ENCODE measurements at regions not wholly inside any gene's neighbourhood (a gene's known extent, or its start where the extent isn't known, plus 50 kb on each side); places are given as distances from the start of the nearest gene placed in this dataset.

- intact Hi-C loops (cut with micrococcal nuclease; ENCODE audit: unreplicated experiment), result no loop called here
- no peak overlapping the region for H3K27ac Mint-ChIP-seq (ENCODE audit: unreplicated experiment)
- no peak for DNase-seq
- H3K4me1 Mint-ChIP-seq (ENCODE audit: low read depth, unreplicated experiment), result peaks cover 7% of the 10 kb centered on the region
- no peak overlapping the region for H3K4me3 Mint-ChIP-seq (ENCODE audit: unreplicated experiment)
- no peaks in the 10 kb centered on the region for H3K4me1 ChIP-seq
- no peaks in the 10 kb centered on the region for H3K36me3 Mint-ChIP-seq (ENCODE audit: insufficient read depth, unreplicated experiment)
- no peaks in the 10 kb centered on the region for H3K9me3 Mint-ChIP-seq (ENCODE audit: unreplicated experiment)
- no peaks in the 10 kb centered on the region for H3K27me3 ChIP-seq (replicated peaks; ENCODE audit: control insufficient read depth, insufficient read depth, low read length)
- no peak overlapping the region for H3K4me3 ChIP-seq (ENCODE audit: low read depth, low read length)
- no peaks in the 10 kb centered on the region for H3K36me3 ChIP-seq (ENCODE audit: control insufficient read depth, insufficient read depth, low read length)
- POLR2A ChIA-PET, result no interaction called here
- BruUV-seq (replicated peaks), result no TSS peak
- TF ChIP-seq CTCF (IDR thresholded peaks at IDR 0.05; ENCODE audit: insufficient read depth in 1 of 2, low read depth in 1 of 2, low read length in 1 of 2, severe bottlenecking in 1 of 2, unreplicated experiment in 1 of 2), result no peak
- 0 out of 2 replicates have a peak, but pooled peaks cover 5% of the 10 kb centered on the region for H3K9me3 ChIP-seq
- CTCF ChIA-PET, result interaction anchor here (0.9 kb wide), 1 partner anchor 9 kb away, joined by 4 read pairs; no protein-coding TSS in a partner anchor
- peaks cover 16% of the 10 kb centered on the region for H3K27me3 Mint-ChIP-seq (ENCODE audit: insufficient read depth, unreplicated experiment)
Measured at GRCh38 chr21:32135401-32136363, 143.2 kb downstream of the MIS18A start.

- ChIA-PET POLR2A (no interaction called here), CTCF (no interaction called here)
- no peak overlapping the region for H3K27ac Mint-ChIP-seq (ENCODE audit: unreplicated experiment)
- no peaks in the 10 kb centered on the region for H3K36me3 Mint-ChIP-seq (ENCODE audit: insufficient read depth, unreplicated experiment)
- TF ChIP-seq CTCF (IDR thresholded peaks at IDR 0.05; ENCODE audit: insufficient read depth in 1 of 2, low read depth in 1 of 2, low read length in 1 of 2, severe bottlenecking in 1 of 2, unreplicated experiment in 1 of 2), result no peak
- H3K9me3 ChIP-seq, result 0 out of 2 replicates have a peak, but pooled peaks cover 5% of the 10 kb centered on the region
- H3K27me3 ChIP-seq (replicated peaks; ENCODE audit: control insufficient read depth, insufficient read depth, low read length), result no peaks in the 10 kb centered on the region
- peaks cover 16% of the 10 kb centered on the region for H3K27me3 Mint-ChIP-seq (ENCODE audit: insufficient read depth, unreplicated experiment)
- no peaks in the 10 kb centered on the region for H3K36me3 ChIP-seq (ENCODE audit: control insufficient read depth, insufficient read depth, low read length)
- intact Hi-C loops (cut with micrococcal nuclease; ENCODE audit: unreplicated experiment), result no loop called here
- no TSS peak for BruUV-seq (replicated peaks)
- H3K4me3 Mint-ChIP-seq (ENCODE audit: unreplicated experiment), result no peak overlapping the region
- no peaks in the 10 kb centered on the region for H3K4me1 ChIP-seq
- no peaks in the 10 kb centered on the region for H3K9me3 Mint-ChIP-seq (ENCODE audit: unreplicated experiment)
- no peak overlapping the region for H3K4me3 ChIP-seq (ENCODE audit: low read depth, low read length)
- no peak for DNase-seq
- peaks cover 7% of the 10 kb centered on the region for H3K4me1 Mint-ChIP-seq (ENCODE audit: low read depth, unreplicated experiment)
Measured at GRCh38 chr21:32134441-32135130, 144.3 kb downstream of the MIS18A start.

- intact Hi-C loops (cut with micrococcal nuclease; ENCODE audit: unreplicated experiment), result no loop called here
- no peaks in the 10 kb centered on the region for H3K36me3 Mint-ChIP-seq (ENCODE audit: insufficient read depth, unreplicated experiment)
- BruUV-seq (replicated peaks), result no TSS peak
- ChIA-PET POLR2A (no interaction called here), CTCF (no interaction called here)
- no peak overlapping the region for H3K4me3 Mint-ChIP-seq (ENCODE audit: unreplicated experiment)
- peaks cover 7% of the 10 kb centered on the region for H3K4me1 Mint-ChIP-seq (ENCODE audit: low read depth, unreplicated experiment)
- H3K27me3 Mint-ChIP-seq (ENCODE audit: insufficient read depth, unreplicated experiment), result peaks cover 15% of the 10 kb centered on the region
- H3K4me3 ChIP-seq (ENCODE audit: low read depth, low read length), result no peak overlapping the region
- no peak overlapping the region for H3K27ac Mint-ChIP-seq (ENCODE audit: unreplicated experiment)
- peaks cover 6% of the 10 kb centered on the region for H3K9me3 Mint-ChIP-seq (ENCODE audit: unreplicated experiment)
- no peak for TF ChIP-seq CTCF (IDR thresholded peaks at IDR 0.05; ENCODE audit: insufficient read depth in 1 of 2, low read depth in 1 of 2, low read length in 1 of 2, severe bottlenecking in 1 of 2, unreplicated experiment in 1 of 2)
- 0 out of 2 replicates have a peak, but pooled peaks cover 5% of the 10 kb centered on the region for H3K9me3 ChIP-seq
- H3K4me1 ChIP-seq, result no peaks in the 10 kb centered on the region
- no peak for DNase-seq
- no peaks in the 10 kb centered on the region for H3K36me3 ChIP-seq (ENCODE audit: control insufficient read depth, insufficient read depth, low read length)
- no peaks in the 10 kb centered on the region for H3K27me3 ChIP-seq (replicated peaks; ENCODE audit: control insufficient read depth, insufficient read depth, low read length)
Measured at GRCh38 chr21:32132881-32133280, 146.0 kb downstream of the MIS18A start.
